SW480 (cell line): ENCODE measurements at regions not wholly inside any gene's neighbourhood (a gene's known extent, or its start where the extent isn't known, plus 50 kb on each side); places are given as distances from the start of the nearest gene placed in this dataset.

Source experiments
- DNase-seq: peaks from one replicate; pipeline ENCODE4 v3.0.0-alpha.2; 2016; ENCODE audit warnings: low spot score

DNA sequence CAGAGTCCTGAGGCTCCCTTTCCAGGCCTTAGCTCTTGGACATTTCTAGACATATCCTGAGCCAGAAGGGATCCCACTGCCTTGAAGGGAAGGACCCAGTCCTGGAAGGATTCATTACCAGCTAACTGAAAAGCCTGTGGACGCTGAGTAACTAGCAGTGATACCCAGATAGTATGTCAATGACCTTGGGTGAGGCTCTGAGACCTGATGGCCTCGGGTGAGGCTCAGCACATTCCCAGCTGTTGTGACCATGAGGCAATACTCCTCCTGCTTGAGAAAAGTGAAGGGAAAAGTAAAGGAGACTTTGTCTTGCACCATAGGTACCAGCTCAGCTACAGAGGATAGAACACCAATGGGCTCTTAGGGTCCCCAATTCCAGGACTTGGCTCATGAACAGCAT lies 268.1 kb downstream of the DKK2 start:
- no peak for DNase-seq

- no peak for DNase-seq
Measured at GRCh38 chr4:106766519-106766918, 269.6 kb downstream of the DKK2 start.

DNA sequence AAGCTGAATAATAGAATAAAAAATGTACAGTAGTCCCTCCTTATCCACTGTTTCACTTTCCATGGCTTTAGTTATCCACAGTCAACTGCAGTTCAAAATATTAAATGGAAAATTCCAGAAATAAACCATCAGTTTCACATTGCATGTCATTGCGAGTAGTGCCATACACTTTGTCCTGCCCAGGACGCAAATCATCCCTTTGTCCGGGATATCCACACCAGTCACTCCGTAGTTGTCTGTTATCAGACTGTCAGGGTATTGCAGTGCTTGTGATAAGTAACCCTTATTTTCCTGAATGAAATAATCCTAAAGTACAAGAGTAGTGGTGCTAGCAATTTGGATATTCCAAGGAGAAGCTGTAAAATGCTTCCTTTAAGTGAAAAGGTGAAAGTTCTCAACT lies 271.3 kb downstream of the DKK2 start:
- no peak for DNase-seq

GRCh38 chr4:106762666-106763443 lies 273.3 kb downstream of the DKK2 start:
- no peak for DNase-seq

GRCh38 chr4:106753426-106753825 lies 282.7 kb downstream of the DKK2 start:
- DNase-seq: no peak

- DNase-seq: no peak
Measured at GRCh38 chr4:106746451-106746850, 289.7 kb downstream of the DKK2 start.

- DNase-seq: no peak
Measured at GRCh38 chr4:106738121-106738520, 298.0 kb downstream of the DKK2 start.

DNA sequence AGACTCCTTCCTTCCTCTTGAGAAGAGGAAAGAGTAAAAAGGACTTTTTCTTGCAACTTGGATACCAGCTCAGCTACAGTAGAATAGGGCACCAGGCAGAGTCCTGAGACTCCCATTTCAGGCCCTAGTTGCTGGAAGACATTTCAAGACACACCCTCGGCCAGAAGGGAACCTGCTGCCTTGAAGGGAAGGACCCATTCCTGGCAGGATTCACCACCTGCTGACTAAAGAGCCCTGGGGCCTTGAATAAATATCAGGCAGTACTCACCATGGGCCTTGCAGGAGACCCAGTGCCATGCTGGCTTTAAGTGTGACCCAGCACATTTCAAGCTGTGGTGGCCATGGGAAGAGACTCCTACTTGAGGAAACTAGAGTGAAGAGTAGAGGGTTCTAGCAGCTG lies 317.6 kb downstream of the DKK2 start:
- DNase-seq: no peak

DNA sequence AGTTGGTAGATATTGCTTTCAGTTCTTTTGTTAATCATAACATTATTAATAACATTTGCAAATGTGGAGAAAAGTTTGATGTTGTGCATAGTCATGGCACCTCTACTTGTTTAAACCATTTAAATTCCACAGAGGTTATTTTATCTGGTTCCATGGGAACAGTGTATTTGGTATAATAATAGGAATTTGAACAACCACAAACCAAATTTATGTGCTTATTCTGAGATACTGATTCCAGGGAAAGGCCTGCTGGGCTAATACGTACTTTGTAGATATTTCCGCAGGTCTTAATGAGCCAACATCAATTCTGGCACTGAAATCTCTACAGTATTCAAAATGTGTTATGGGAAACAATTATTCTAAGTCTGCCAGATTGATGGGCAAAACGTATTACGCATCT lies 319.0 kb downstream of the DKK2 start:
- no peak for DNase-seq

GRCh38 chr4:106715825-106716224 lies 320.3 kb downstream of the DKK2 start:
- no peak for DNase-seq

- no peak for DNase-seq
Measured at GRCh38 chr4:106708464-106708816, 327.7 kb downstream of the DKK2 start.

DNA sequence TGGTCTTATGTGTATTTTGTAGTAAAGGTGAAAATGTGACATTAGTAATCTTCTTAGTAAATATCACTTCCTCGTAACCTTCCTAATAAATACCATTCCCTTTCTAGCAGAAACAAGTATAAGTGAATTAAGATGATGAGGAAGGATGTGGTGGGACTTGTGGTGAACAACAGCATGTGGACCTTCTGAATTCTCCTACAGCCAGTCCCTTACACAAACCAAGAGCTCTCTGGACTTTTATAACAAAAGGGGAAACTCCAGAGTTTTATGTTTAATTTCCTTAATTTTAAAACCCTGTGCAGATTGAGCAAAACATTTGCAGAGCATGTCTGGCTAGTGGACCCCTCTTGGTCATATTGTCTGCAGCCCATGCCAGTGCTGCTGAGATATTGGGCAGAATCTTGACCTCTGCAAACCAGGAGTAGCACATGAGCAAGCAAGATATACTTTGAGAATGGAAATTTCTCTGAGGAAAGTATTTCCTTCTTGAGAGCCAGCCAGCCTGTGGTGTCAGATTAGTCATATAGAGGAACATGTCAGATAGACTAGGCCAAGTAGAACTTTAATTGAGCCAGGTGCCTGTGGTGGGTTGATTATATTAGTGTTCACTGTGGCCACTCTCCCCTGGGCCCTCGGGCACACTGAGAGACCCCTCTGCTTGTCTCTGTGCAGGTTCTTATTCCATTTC lies 328.2 kb downstream of the DKK2 start:
- DNase-seq: no peak

DNA sequence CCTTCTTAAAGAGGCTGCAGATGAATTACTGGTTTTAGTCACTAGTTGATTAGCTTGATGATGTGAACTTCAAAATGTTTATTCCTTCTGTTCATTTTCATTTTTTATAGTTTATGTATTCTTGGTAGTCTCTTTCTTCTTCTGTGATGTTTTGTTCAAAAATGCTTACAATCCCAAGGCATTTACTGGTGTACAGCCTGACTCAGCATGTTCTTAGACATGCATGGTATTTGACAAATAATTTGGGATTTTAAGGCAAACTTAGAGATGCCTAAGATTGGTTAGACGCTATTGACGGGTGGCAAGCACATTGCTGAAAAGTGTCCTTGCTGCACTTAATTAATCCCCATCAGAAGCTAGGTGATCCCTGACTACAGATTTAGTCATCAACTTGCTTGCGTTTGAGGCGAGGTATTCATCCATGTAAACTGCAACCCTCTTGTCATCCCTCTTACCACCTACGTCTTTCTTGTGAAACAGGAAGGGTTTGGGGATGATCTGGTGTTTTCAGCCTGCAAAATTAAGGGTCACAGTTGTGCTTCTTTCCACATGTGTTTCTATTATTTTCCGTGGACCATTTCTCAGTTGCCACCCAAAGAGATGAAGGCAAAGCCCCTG lies 331.8 kb downstream of the DKK2 start:
- no peak for DNase-seq

- DNase-seq: no peak
Measured at GRCh38 chr4:106700321-106700720, 331.7 kb upstream of the GIMD1 start.

DNA sequence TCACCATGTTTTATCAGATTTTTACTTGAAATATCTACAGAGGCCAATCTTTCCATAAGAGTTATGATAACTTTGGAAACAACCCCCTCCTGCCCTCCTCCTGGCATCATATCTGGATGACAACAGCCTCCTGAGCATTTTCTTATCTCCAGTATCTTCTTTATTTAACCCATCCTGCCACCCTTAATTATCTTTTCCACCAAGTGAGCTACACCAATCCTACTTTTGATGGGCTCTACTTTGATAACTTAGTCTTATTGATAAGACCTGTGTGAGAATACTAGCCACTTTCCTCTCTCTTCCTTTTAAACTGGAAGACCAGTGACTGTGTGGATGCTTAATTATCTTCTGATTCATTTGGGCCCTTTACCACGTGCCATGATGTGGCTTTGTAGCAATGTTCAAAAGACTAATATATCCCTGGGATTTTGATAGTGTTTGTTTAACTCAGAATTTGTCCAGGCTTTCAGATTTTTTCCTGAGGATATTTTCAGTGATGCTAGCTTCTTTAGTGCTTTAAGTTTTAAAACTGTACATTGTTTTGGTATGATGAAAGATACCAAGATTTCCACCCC lies 330.1 kb upstream of the GIMD1 start:
- DNase-seq: no peak

DNA sequence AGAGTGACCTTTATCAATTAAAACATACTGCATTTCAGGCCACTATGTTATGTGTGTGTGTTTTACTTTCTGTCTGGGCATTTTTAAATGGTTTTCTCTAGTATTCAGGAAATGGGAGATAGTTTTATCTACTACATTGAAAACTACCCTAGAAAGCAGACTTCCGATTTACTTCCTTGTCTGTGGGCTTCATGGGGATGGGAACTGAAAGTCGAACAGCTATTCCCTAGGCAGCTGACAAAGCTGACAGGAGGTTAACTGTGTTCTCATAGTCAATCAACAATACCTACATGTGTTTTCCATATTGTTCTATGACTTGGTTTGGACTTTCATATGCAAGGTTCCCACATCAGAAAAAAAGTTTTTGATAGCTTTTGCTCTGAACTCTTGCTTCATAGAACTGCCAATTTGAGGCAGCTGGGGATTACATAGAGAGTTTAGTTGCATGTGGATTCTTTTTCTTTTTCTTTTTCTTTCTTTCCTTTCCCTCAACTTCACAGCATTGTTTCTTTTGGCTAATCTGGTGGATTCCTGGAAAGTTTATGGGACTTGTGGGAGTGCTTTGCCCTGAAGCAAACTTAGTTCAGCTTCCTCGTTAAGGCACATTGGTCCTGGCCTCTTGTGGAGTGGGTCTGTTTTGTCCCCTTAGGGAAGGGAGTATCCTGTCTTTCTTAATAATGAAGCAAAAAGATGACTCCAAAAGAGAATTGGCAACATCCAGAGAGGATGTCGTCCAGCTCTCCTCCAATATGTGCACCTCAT lies 327.1 kb upstream of the GIMD1 start:
- DNase-seq: no peak

GRCh38 chr4:106694232-106694631 lies 325.7 kb upstream of the GIMD1 start:
- DNase-seq: no peak

DNA sequence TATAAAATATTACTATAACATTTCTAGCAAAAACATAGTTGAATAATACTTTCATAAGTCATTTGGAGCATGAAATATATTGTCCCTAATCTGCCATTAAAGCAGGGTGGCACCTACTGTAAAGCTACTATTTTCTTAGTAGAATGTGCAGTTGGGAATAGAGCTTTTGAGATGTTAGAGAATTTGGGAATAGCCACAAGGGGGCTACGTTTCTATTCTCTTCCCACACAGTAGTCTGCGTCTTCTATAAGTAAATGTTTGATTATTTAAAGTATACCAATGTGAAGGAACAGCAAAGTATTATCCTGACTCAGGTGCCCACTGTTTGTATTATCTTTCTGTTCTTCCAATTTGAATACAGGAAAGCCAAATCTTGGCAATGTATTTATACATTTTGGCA lies 323.2 kb upstream of the GIMD1 start:
- no peak for DNase-seq

- no peak for DNase-seq
Measured at GRCh38 chr4:106690487-106690886, 321.9 kb upstream of the GIMD1 start.

DNA sequence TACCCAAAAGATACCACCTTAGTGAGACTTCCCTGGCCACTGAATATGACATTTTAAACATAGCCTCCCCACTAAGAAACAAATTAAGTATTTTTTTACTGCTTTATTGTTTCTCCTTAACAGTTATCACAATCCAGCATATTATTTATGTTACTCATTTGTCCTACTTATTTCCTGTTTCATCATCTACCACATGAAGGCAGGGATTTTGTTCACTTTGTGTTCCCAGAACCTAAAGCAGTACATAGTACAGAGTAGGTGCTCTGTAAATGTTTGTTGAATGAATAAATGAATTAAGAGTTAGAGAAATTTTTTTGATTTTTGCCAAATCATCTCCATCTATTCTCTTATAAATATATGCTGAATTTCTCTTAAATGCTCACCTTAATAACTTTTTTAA lies 318.4 kb upstream of the GIMD1 start:
- DNase-seq: no peak

DNA sequence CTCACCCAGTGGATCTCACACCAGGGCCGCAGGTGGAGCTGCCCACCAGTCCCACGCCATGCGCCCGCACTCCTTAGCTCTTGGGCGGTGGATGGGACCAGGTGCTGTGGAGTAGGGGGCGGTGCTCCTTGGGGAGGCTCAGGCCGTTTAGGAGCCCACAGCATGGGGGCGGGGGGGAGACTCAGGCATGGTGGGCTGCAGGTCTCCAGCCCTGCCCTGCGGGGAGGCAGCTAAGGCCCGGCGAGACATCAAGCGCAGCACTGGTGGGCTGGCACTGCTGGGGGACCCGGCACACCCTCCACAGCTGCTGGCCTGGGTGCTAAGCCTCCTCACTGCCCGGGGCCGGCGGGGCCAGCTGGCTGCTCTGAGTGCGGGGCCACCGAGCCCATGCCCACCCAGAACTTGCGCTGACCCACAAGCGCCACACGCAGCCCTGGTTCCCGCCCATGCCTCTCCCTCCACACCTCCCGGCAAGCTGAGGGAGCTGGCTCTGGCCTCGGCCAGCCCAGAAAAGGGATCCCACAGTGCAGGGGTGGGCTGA lies 312.9 kb upstream of the GIMD1 start:
- DNase-seq: no peak

DNA sequence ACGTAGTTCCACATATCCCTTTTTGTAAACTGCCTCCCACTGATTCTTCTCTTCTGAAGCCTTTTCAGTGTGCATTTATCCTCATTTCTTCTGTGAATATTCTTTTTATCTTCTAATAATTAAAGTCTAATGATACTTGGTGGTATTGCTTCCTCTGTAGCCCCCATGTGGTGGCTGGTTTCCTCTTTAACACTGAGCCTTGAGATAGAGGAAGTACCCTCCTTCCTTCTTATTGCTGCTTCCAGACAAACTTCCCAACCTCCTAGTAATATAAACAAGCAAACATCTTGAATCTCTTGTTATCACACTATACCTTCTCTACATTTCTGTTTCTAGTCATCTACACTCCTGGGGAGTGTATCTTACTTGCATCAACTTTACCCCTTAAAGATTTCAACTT lies 310.5 kb upstream of the GIMD1 start:
- DNase-seq: no peak
